OCI-M1 (cell line): ENCODE measurements at regions not wholly inside any gene's neighbourhood (a gene's known extent, or its start where the extent isn't known, plus 50 kb on each side); places are given as distances from the start of the nearest gene placed in this dataset.
A peak's percentile ranks its signal among the peaks of the same experiment; 100 is the strongest.

Source experiments
- DNase-seq: peaks from one replicate; lab custom pipeline; 2025; lab: John Stamatoyannopoulos, UW

GRCh38 chr11:116255321-116255953 lies 517.4 kb downstream of the BUD13 start:
- no peak for DNase-seq

GRCh38 chr11:116250155-116250554 lies 522.6 kb downstream of the BUD13 start:
- no peak for DNase-seq

- no peak for DNase-seq
Measured at GRCh38 chr11:116249561-116249960, 523.2 kb downstream of the BUD13 start.

GRCh38 chr11:116244889-116245288 lies 527.9 kb downstream of the BUD13 start:
- DNase-seq: no peak

GRCh38 chr11:116244439-116244838 lies 528.3 kb downstream of the BUD13 start:
- DNase-seq: no peak

- no peak for DNase-seq
Measured at GRCh38 chr11:116243991-116244390, 528.8 kb downstream of the BUD13 start.

- DNase-seq: no peak
Measured at GRCh38 chr11:116242006-116242405, 530.8 kb downstream of the BUD13 start.

GRCh38 chr11:116240710-116241109 lies 532.1 kb downstream of the BUD13 start:
- DNase-seq: no peak

GRCh38 chr11:116239247-116239646 lies 533.5 kb downstream of the BUD13 start:
- no peak for DNase-seq

GRCh38 chr11:116234989-116235568 lies 537.7 kb downstream of the BUD13 start:
- DNase-seq: no peak

- DNase-seq: no peak
Measured at GRCh38 chr11:116233561-116233960, 539.2 kb downstream of the BUD13 start.

GRCh38 chr11:116232364-116232828 lies 540.4 kb downstream of the BUD13 start:
- DNase-seq: no peak

- no peak for DNase-seq
Measured at GRCh38 chr11:116231543-116231942, 541.2 kb downstream of the BUD13 start.

- no peak for DNase-seq
Measured at GRCh38 chr11:116230438-116230837, 542.3 kb downstream of the BUD13 start.

GRCh38 chr11:116229236-116229970 lies 543.4 kb downstream of the BUD13 start:
- DNase-seq: no peak

GRCh38 chr11:116226731-116227130 lies 546.1 kb downstream of the BUD13 start:
- DNase-seq: no peak

- DNase-seq: no peak
Measured at GRCh38 chr11:116225784-116226585, 546.8 kb downstream of the BUD13 start.

GRCh38 chr11:116225236-116225635 lies 547.6 kb downstream of the BUD13 start:
- DNase-seq: no peak

- no peak for DNase-seq
Measured at GRCh38 chr11:116224889-116225200, 547.9 kb downstream of the BUD13 start.

- peak; percentile 59 for DNase-seq
Measured at GRCh38 chr11:116224154-116224888, 548.5 kb downstream of the BUD13 start.

GRCh38 chr11:116221351-116221750 lies 551.4 kb downstream of the BUD13 start:
- no peak for DNase-seq

GRCh38 chr11:116219171-116219635 lies 553.6 kb downstream of the BUD13 start:
- no peak for DNase-seq
